ENCODE measurements at regions not wholly inside any gene's neighbourhood (a gene's known extent, or its start where the extent isn't known, plus 50 kb on each side); places are given as distances from the start of the nearest gene placed in this dataset.

- no peak for TF ChIP-seq CTCF (IDR thresholded peaks at IDR 0.05; ENCODE audit: insufficient read depth, low read length)
- TF ChIP-seq POLR2AphosphoS5 (IDR thresholded peaks at IDR 0.05; ENCODE audit: low read depth) = no peak
- TF ChIP-seq REST (IDR thresholded peaks at IDR 0.05; ENCODE audit: insufficient replicate concordance, low read depth) = no peak
- TF ChIP-seq GABPA (IDR thresholded peaks at IDR 0.05; ENCODE audit: low read depth) = no peak
- no peak for TF ChIP-seq SPI1 (IDR thresholded peaks at IDR 0.05; ENCODE audit: borderline replicate concordance, low read depth)
Measured at GRCh38 chrX:78603908-78604307, 55.2 kb downstream of the RTL3 start.
